GM20000 (cell line): ENCODE measurements at regions not wholly inside any gene's neighbourhood (a gene's known extent, or its start where the extent isn't known, plus 50 kb on each side); places are given as distances from the start of the nearest gene placed in this dataset.
A peak's percentile ranks its signal among the peaks of the same experiment; 100 is the strongest.

Source experiments
- DNase-seq: peaks from one replicate; pipeline ENCODE4 v3.0.0; 2012; ENCODE audit warnings: low spot score
- TF ChIP-seq, protein P1 (sequence below): IDR thresholded peaks from 2 replicates; pipeline ENCODE4 v1.5.1; 2012; ENCODE audit warnings: mild to moderate bottlenecking, control low read depth; ENCODE audit errors: extremely low read depth, missing control alignments

DNA sequence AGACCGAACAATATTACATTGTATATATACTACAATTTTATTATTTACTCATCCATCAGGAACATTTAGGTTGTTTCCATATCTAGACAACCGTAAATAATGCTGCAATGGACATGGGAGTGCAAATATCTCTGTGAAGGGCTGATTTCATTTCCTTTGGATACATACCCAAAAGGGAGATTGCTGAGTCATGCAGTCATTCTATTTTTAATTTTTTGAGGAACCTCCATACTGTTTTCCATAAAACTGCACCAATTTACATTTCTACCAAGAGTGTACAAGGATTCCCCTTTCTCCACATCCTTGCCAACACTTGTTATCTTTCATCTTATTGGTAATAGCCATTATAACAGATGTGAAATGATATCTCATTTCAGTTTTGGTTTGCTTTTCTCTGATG, 84.7 kb downstream of the SLC41A2 start:
- TF ChIP-seq, protein P1, sequence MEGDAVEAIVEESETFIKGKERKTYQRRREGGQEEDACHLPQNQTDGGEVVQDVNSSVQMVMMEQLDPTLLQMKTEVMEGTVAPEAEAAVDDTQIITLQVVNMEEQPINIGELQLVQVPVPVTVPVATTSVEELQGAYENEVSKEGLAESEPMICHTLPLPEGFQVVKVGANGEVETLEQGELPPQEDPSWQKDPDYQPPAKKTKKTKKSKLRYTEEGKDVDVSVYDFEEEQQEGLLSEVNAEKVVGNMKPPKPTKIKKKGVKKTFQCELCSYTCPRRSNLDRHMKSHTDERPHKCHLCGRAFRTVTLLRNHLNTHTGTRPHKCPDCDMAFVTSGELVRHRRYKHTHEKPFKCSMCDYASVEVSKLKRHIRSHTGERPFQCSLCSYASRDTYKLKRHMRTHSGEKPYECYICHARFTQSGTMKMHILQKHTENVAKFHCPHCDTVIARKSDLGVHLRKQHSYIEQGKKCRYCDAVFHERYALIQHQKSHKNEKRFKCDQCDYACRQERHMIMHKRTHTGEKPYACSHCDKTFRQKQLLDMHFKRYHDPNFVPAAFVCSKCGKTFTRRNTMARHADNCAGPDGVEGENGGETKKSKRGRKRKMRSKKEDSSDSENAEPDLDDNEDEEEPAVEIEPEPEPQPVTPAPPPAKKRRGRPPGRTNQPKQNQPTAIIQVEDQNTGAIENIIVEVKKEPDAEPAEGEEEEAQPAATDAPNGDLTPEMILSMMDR, result no peak
- DNase-seq, result no peak

DNA sequence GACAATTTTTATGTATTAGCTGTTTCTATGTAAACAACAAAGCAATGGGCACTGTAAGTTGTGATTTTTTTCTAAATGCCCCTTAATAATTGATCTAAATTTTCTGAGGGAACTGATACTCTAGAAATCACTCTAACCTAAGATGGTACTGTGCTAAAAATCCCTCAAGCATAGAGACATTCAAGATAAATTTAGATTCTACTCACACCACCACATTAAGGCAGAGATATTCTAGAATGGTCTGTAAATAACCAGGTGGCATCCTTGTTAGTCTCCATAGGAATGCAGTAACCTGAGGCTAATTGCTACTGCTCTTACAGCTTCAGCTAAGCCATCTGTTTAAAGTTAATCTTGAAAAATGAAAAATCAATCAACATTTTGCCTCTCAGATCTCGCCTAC, 87.3 kb downstream of the SLC41A2 start:
- no peak for DNase-seq
- TF ChIP-seq, protein P1, result no peak

GRCh38 chr12:104866291-104866690, 91.8 kb downstream of the SLC41A2 start:
- DNase-seq, result no peak
- TF ChIP-seq, protein P1, result no peak

DNA sequence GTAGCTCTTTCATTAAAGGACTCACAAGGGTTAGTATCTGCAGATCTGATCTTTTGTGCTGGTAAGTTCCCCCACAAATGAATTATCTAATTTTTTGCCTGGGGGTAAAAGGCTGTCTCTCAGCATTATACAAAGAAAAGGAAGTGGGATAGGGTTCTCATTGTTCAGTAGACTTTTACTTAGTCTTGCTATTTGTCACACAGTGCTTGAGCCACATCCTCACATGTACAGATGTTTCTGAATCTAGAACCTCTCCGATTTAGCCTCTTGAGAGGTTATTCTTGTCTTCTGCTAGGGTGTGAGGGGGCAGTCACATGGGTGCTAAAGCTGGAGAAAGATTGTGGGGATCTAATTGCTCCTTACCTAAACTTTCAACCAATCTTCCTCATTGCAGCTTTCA, 93.0 kb downstream of the SLC41A2 start:
- TF ChIP-seq, protein P1, result no peak
- peak; percentile 38 for DNase-seq

- TF ChIP-seq, protein P1, result no peak
- DNase-seq, result no peak
These were observed 93.4 kb downstream of the SLC41A2 start for GRCh38 chr12:104864668-104865067.

GRCh38 chr12:104863296-104863948, 94.7 kb downstream of the SLC41A2 start:
- TF ChIP-seq, protein P1, result no peak
- DNase-seq, result no peak

GRCh38 chr12:104858611-104859543, 99.2 kb downstream of the SLC41A2 start:
- no peak for DNase-seq
- TF ChIP-seq, protein P1, result no peak
